HepG2 (cell line): ENCODE measurements at regions not wholly inside any gene's neighbourhood (a gene's known extent, or its start where the extent isn't known, plus 50 kb on each side); places are given as distances from the start of the nearest gene placed in this dataset.

Experiments
- CTCF ChIP-seq: sonication (generic); formaldehyde crosslinking; IDR thresholded peaks from 2 replicates; pipeline ENCODE4 v1.5.0; 2020; ENCODE audit warnings: mild to moderate bottlenecking, missing genetic modification reagents, moderate library complexity
- FOXP1 ChIP-seq, 2 experiments: fragments of 450-650 bp in 1 of 2; IDR thresholded peaks; 2 replicates each; pipeline ENCODE4 v1.6.1; 2017 to 2018; ENCODE audit warnings: antibody characterized with exemption in 1 of 2
- HNF4G ChIP-seq, 2 experiments: sonication (generic) in 1 of 2; formaldehyde crosslinking in 1 of 2; IDR thresholded peaks; 2 replicates each; pipeline versions ENCODE4 v1.4.0 to v1.6.1; 2011 to 2020; ENCODE audit warnings: borderline replicate concordance in 2 of 2, low read depth in 2 of 2, mild to moderate bottlenecking in 2 of 2, low read length in 1 of 2, missing genetic modification reagents in 1 of 2, moderate library complexity in 1 of 2
- MAFK ChIP-seq, 2 experiments: IDR thresholded peaks in 1 of 2; conservative IDR thresholded peaks in 1 of 2; 2 replicates each; pipeline ENCODE4 v1.6.1; 2011; ENCODE audit warnings: improper control_type of control experiment in 2 of 2, low read length in 2 of 2
- MYC ChIP-seq: sonication (generic); formaldehyde crosslinking; IDR thresholded peaks from 2 replicates; pipeline ENCODE4 v1.9.0; 2021; ENCODE audit warnings: missing genetic modification reagents, borderline replicate concordance
- PCBP1 ChIP-seq: fragments of 200-400 bp; formaldehyde crosslinking; IDR thresholded peaks from 2 replicates; pipeline ENCODE4 v1.6.1; 2017; ENCODE audit warnings: mild to moderate bottlenecking, low read depth, low read length, borderline replicate concordance
- RXRA ChIP-seq: sonication (generic); formaldehyde crosslinking; IDR thresholded peaks from 2 replicates; pipeline ENCODE4 v1.5.1; 2020; ENCODE audit warnings: missing genetic modification reagents
- TP53 ChIP-seq: sonication (generic); formaldehyde crosslinking; conservative IDR thresholded peaks from 2 replicates; pipeline ENCODE4 v1.4.0; 2020; ENCODE audit warnings: missing genetic modification reagents
- TF ChIP-seq, protein P1 (sequence below), 2 experiments: sonication (generic) in 1 of 2; formaldehyde crosslinking in 1 of 2; IDR thresholded peaks; 2 replicates each; pipeline versions ENCODE4 v1.6.1 to v1.9.0; 2014 to 2022; ENCODE audit warnings: antibody characterized with exemption in 1 of 2, borderline replicate concordance in 1 of 2, inconsistent platforms in 1 of 2, low read depth in 1 of 2, missing genetic modification reagents in 1 of 2

GRCh38 chr5:175098301-175098700 lies 345.7 kb downstream of the DRD1 start:
- TF ChIP-seq CTCF (CRISPR knock-in tag) (no peak), TP53 (CRISPR knock-in tag) (no peak), FOXP1 (IDR thresholded peaks at IDR 0.05) (no peak), FOXP1 (CRISPR knock-in tag; IDR thresholded peaks at IDR 0.05) (no peak), PCBP1 (no peak), MAFK (conservative IDR thresholded peaks at IDR 0.05 in 1 of 2, IDR thresholded peaks at IDR 0.05 in 1 of 2; ENCODE audit: low read length in 2 of 2) (no peak), RXRA (CRISPR knock-in tag) (no peak), MYC (CRISPR knock-in tag) (no peak), HNF4G (IDR thresholded peaks at IDR 0.05; ENCODE audit: borderline replicate concordance, low read depth, low read length) (no peak), HNF4G (CRISPR knock-in tag; IDR thresholded peaks at IDR 0.05; ENCODE audit: borderline replicate concordance, low read depth) (no peak)
- TF ChIP-seq, protein P1, sequence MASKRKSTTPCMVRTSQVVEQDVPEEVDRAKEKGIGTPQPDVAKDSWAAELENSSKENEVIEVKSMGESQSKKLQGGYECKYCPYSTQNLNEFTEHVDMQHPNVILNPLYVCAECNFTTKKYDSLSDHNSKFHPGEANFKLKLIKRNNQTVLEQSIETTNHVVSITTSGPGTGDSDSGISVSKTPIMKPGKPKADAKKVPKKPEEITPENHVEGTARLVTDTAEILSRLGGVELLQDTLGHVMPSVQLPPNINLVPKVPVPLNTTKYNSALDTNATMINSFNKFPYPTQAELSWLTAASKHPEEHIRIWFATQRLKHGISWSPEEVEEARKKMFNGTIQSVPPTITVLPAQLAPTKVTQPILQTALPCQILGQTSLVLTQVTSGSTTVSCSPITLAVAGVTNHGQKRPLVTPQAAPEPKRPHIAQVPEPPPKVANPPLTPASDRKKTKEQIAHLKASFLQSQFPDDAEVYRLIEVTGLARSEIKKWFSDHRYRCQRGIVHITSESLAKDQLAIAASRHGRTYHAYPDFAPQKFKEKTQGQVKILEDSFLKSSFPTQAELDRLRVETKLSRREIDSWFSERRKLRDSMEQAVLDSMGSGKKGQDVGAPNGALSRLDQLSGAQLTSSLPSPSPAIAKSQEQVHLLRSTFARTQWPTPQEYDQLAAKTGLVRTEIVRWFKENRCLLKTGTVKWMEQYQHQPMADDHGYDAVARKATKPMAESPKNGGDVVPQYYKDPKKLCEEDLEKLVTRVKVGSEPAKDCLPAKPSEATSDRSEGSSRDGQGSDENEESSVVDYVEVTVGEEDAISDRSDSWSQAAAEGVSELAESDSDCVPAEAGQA (IDR thresholded peaks at IDR 0.05; ENCODE audit: low read depth), result no peak
- TF ChIP-seq, protein P1 (CRISPR knock-in tag; IDR thresholded peaks at IDR 0.05; ENCODE audit: borderline replicate concordance), result no peak
